GM19035 (cell line): ENCODE measurements at regions not wholly inside any gene's neighbourhood (a gene's known extent, or its start where the extent isn't known, plus 50 kb on each side); places are given as distances from the start of the nearest gene placed in this dataset.

ENCODE experiments used
- ATAC-seq: cut with Tn5 transposase; IDR thresholded peaks from one replicate; pipeline ENCODE4 v1.9.1; 2021; ENCODE audit not compliant: unreplicated experiment

DNA sequence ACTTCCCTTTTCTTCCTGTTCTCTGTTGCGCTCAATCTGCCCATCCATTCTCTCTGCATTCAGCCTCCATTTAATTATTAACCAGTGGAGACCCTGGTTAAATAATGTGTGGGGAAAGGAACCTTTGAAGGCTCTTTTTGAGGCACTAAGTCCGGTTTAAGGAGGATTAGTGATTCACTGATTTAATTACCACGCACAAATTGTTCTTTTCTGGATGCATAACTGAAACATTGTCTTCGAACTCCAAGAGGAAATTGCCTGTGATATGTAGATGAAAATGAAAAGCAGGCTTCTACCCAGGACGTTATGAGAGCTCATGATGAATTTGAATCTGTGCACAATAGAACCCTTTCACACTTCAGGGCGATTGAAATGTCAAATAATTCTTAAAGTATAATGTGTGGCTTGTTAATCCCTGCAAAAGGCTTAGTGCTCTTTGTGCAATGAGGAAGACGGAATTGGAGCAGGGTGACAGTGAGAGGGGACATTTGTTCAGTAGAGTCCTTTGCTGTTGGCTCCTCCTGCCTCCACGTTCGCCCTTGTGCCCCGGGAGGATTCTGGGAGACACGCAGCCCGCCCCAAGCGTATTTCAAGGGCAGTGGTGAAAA lies 51.1 kb upstream of the ZNF236 start:
- no peak for ATAC-seq

DNA sequence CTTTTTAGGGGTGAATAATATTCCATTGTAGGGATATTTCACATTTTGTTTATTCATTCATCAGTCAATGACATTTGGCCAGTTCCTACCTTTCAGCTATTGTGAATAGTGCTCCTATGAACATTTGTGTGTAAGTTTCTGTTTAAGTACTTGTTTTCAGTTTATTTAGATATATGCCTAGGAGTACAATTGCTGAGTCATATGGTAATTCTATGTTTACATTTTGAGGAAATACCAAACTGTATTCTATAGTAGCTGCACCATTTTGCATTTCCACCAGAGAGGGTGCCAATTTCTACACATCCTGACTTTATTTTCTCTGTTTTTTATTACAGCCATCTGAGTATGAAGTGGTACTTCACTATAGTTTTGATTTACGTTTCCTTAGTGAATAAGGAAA lies 54.4 kb upstream of the ZNF236 start:
- no peak for ATAC-seq

GRCh38 chr18:76766429-76766828 lies 55.9 kb upstream of the ZNF236 start:
- ATAC-seq, result no peak

DNA sequence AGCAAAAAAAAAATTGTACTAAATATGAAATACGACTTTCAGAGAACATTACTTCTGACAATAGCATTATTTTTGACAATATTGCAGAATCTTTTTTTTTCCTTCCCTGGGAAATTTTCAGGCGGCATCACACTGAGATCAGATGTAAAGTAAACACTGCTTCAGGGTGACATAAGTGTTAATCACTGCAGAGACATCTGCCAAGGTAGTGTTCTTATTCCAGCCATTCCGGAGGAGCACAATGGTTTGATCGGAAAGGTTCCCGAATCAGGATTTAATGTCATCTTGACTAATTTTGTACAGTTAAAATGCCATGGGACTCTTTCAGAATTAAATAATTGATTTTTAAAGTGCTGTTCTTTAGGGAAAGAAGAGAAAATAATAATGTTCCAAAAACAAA lies 56.7 kb upstream of the ZNF236 start:
- no peak for ATAC-seq

DNA sequence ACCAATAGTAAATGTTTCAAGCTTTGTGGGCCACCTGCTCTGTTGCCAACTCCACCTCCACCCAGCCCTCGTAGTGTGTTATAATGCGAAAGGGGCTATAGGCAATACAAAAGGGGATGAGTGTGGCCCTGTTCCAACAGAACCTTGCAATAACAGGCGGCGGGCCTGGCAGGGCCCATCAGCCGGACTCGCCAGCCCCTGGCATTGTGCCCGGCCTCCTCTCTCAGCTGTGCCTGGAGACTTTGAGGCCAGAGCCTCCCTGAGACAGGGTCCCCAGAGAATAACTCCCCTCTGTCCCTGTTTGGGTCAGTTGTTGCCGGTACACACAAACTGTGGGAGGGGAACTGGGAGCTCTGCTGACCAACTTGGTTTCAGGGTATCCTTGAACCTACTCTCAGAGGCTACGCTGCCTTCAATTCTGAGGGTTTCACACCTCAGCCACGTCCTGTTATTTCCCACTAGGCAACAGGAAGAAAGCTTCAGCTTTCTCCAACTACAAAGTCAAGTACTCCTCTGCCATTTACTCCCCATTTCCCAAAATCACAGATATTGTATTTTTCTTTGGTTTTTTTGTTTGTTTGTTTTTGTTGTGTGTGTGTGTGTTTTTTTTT lies 58.0 kb upstream of the ZNF236 start:
- no peak for ATAC-seq

DNA sequence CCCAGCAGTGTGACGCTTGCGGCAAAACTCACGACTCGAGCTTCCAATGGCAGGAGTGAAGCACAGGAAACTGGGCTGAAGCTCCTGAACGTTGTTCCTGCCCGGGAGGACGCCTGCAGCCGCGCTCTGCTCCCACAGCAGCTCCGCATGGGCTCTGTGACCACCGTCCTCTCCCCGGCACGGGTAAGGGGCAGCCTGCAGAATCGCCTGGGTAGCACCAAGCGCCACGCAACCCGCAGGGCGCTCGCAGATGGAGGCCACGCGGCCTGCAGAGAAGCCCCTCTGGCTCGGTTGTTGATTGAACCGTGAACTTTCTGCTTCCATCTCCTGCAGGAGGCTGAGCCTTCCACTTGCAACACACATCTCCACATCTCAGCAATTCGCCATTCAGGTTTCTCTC lies 63.3 kb upstream of the ZNF236 start:
- no peak for ATAC-seq

- ATAC-seq, result no peak
Observed at GRCh38 chr18:76757925-76758324, 64.4 kb upstream of the ZNF236 start.

DNA sequence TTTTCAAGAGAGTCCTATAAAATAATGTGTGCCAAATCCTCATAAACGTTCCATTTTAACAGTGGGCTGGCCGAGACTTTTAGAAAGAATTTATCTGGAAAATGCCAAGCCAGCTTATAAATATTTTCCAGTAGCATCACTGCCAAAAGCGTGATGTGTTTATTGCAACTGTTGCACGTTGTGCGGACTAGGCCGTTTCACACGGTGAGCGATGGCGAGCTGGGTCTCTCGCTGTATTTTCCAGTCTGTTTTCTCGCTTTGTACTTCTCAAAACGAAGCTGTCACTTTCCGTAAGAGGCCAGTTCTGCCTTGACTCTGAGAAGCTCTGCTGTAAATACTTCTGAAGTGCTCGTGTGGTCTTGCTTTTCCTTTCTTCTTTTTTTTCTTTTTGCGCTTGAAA lies 65.0 kb upstream of the ZNF236 start:
- ATAC-seq, result no peak

DNA sequence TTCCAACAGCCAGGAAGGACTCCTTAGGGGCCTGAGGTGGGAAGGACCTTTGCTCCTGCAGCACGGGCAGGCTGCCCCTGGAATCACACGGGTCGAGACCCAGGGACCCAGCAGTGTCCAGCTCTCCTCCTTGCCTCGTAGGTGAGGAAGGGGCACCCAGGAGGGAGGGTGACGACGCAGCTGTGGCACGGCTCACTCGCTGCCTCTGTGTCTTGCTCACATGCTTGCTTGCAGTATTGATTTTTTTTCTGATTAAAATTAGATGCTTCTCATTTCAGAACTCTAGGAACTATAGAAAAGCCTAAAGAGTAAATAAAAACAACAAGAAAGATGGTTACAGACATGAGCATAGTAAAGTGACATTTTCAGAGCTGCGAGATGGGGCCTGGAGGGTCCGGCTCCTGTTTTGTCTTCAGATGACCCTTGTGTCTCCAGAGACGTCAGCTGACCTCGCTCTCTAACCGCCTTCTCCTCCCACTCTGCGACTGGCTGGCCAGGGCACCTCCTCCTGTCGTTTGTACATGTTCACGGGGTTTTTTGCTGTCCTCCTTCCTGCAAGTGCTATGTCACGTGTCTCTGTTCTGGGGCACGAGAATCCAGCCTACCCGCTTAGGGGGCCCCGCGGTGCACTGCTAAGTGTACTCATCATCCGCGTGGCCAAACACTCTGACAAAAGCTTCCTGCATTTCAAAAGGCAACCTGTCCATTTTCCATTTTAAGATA lies 65.7 kb upstream of the ZNF236 start:
- no peak for ATAC-seq

DNA sequence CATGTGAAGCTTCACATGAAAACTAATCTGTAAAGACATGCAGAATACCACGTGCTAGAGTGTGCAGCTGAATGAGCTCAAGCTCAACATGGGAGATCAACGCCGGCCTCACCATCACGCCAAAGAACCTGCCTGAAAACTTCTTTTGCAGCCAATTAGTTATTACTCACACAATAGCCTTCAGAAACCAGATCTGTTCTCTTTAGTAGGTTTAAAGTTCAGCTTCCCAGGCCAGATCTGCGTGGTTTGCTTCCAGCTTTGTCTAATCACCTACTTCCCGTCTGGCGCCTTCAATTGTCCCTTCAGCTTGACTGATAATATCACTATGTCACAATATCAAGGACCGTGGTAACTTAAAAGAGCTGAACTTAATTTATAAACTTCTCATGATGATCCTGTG lies 68.0 kb upstream of the ZNF236 start:
- ATAC-seq, result no peak

DNA sequence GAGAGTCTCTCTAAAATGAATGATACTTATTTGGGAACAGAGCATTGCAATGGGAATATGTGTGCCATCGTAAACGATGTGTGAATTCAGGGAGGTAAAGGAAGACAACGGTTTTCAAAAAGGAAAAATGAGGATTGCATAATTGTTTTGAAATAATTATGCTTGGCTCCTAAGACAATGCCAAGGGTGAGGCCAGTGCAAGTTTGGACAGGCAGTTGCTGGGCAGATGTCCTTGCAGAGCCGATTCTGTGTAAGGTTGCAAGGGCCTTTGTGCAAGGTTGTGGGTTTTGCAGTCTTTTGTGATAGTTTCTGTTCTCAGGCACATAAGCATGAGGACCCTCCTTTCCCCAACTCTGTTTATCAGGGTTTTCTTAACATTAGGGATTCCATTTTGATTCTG lies 70.0 kb upstream of the ZNF236 start:
- ATAC-seq, result no peak

GRCh38 chr18:76750917-76751890 lies 71.2 kb upstream of the ZNF236 start:
- ATAC-seq, result no peak

- no peak for ATAC-seq
Observed at GRCh38 chr18:76750269-76750668, 72.1 kb upstream of the ZNF236 start.

DNA sequence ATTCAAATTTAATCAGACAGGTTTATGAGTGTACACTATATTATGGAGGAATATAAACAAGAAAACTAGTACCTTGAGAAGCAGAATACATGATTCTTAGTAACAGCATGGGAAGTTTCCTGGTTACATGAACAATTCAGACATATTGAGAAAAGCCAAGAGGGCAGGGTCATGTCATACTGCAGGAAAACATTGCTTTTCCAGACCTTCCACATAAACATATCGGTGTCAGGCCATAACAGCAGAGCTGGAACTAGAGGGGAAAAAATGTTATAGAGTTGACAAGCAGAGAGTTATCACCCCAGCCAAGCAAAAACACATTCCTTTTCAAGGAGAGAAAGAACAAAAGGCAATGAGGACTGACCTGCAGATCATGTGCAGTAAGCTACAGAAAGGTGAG lies 74.7 kb upstream of the ZNF236 start:
- no peak for ATAC-seq

GRCh38 chr18:76741346-76741745 lies 81.0 kb upstream of the ZNF236 start:
- no peak for ATAC-seq

DNA sequence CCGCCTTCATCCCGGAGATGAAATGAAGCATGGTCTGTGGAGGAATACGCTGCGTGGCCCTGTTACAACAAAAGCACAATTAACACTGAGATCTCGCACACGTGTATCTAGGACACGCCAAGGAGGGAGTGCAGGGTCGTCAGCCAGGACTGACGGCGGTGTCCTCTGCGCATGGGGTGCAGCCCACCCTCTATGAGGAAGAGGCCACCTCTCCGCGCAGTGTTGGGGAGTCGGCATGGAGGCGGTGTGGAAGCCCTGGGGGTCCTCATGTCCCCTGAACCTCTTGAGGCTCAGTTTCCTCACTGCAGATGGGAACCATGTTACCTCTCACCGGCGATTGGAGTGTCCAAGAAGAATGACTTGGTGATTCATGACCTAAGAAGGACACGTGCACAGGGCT lies 86.0 kb upstream of the ZNF236 start:
- ATAC-seq, result no peak

DNA sequence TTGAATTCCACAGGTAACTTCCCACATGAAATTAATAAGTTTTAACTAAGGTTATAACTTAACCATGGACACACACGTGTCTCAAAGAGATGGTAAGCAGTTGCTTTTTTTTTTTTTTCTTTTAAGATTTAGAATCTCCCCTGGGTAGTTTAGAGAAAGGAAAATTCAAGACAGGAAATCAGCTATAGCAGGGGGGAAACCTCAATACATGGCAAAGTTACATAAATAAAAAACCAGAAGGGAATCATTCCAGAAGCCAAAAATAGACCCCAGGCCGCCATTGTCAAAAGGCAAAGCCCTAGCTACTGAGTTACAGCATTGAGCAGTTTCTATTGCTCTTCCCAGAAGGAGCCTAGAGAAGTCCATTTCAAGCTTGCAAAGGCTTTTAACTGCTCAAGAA lies 91.5 kb upstream of the ZNF236 start:
- ATAC-seq, result no peak

DNA sequence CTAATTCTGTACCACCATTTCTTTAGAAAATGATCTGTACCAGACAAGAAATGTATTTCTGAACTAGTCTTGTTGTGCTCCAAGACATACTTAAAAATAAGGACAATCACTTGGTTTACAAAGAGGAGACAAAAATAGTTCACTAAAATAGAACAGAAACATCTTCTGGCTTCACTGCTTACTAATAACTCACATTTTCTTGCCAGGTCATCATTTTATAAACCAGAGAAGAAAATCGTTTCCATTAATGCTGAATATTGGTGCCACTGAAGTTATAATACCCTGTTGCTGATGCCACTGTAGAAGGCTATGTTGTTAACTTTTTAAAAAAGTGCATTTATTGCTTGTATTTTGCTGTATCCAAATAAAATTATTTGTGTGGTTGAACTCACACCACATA lies 94.8 kb upstream of the ZNF236 start:
- no peak for ATAC-seq

- no peak for ATAC-seq
Observed at GRCh38 chr18:76725445-76725844, 96.9 kb upstream of the ZNF236 start.

DNA sequence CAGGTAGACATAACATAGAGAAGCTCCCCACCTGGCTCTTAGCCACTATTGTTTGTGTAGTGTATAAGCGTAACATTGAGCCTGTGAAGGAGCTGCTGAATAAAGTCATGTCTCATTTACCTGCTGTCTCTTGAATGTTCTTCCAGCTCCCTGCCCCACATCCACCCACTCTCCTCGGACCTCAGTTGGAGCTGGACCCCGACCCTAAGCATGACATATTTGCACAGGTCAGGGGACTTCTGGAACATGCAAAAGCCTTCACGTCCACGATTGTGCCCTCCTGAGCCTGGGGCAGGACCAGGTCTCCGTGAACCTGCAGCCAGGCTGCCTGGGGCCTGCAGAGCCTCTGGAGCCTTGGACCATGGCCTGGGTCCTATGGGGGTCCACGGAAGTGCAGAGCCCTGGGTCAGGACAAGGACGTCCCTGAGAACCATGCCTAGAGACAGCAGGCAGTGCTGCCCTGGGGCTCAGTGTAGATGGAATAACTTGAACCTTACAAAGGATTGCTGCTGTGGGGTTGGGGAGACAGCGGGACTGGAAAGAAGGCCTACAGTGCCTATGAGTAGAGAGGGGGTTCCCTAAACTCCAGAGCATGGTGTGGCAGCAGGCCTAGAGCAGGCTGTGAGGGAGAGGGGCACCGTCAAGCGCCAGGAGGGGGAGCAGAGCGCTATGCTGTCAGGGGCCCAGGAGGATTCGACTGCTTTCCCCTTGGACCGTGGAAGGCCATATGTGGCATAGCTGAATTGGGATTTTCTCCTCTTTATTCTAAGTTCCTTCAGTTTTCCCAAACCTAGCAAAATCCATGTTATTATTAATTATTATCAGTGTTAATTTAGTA lies 99.9 kb upstream of the ZNF236 start:
- ATAC-seq, result no peak
